Endothelial cell of umbilical vein (primary cell): ENCODE measurements at regions not wholly inside any gene's neighbourhood (a gene's known extent, or its start where the extent isn't known, plus 50 kb on each side); places are given as distances from the start of the nearest gene placed in this dataset.

Source experiments
- BruUV-seq: library from RNA; stranded (reverse); fragments of 400-500 nt; replicated peaks from 2 replicates; lab custom pipeline; 2021; lab: Mats Ljungman, UMichigan
- CTCF ChIA-PET: fragments of 300-600, 350-600 bp; sonication (Branson Sonifier 250); formaldehyde crosslinking; loops from one replicate; lab custom pipeline; 2021; ENCODE audit warnings: antibody characterized with exemption, inconsistent platforms; lab: Charles Lee
- POLR2A ChIA-PET: fragments of 300-600, 350-600 bp; sonication (Branson Sonifier 250); formaldehyde crosslinking; loops from one replicate; lab custom pipeline; 2021; ENCODE audit warnings: antibody characterized with exemption, inconsistent platforms; lab: Charles Lee
- DNase-seq: peaks from one replicate; pipeline ENCODE4 v3.0.0-alpha.2; 2011; ENCODE audit warnings: low read depth, low spot score
- FAIRE-seq: peaks from 2 replicates; lab custom pipeline; 2011; peaks lifted over from hg19 to GRCh38; lab: Jason Lieb, UNC
- H2AFZ ChIP-seq: 2 replicates; pipeline ENCODE4 v1.6.0; 2012; ENCODE audit warnings: low read depth, low read length, control low read depth, inconsistent platforms
- H3K27ac ChIP-seq: 2 replicates; pipeline ENCODE4 v1.5.1; 2011; ENCODE audit warnings: low read depth, mild to moderate bottlenecking, control low read depth, low read length, moderate library complexity; ENCODE audit not compliant: insufficient read depth
- H3K27me3 ChIP-seq, 2 experiments: 2 replicates each; pipeline versions ENCODE4 v1.6.0 to v1.6.1; 2011; ENCODE audit warnings: low read length in 2 of 2, mixed read lengths in 1 of 2; ENCODE audit not compliant: control insufficient read depth in 2 of 2, insufficient read depth in 2 of 2
- H3K36me3 ChIP-seq, 2 experiments: 2 replicates in 1 of 2; 3 replicates in 1 of 2; pipeline ENCODE4 v1.5.1; 2011; ENCODE audit warnings: low read length in 2 of 2, mild to moderate bottlenecking in 1 of 2, moderate library complexity in 1 of 2; ENCODE audit not compliant: control insufficient read depth in 2 of 2, insufficient read depth in 2 of 2; ENCODE audit errors: extremely low read depth in 1 of 2
- H3K4me1 ChIP-seq: 3 replicates; pipeline ENCODE4 v1.5.1; 2011; ENCODE audit warnings: mild to moderate bottlenecking, low read length; ENCODE audit not compliant: control insufficient read depth, insufficient read depth; ENCODE audit errors: extremely low read depth
- H3K4me2 ChIP-seq: 2 replicates; pipeline ENCODE4 v1.6.1; 2011; ENCODE audit warnings: low read length, control low read depth, mixed read lengths; ENCODE audit not compliant: insufficient read depth
- H3K4me3 ChIP-seq, 3 experiments: fragments of 200-600 bp in 1 of 3; sonication (generic), shearing (Covaris generic) in 1 of 3; replicated peaks in 1 of 3; 2 replicates each; pipeline ENCODE4 v1.5.1; 2011 to 2016; ENCODE audit warnings: control low read depth in 3 of 3, low read length in 3 of 3, mild to moderate bottlenecking in 2 of 3, inconsistent platforms in 1 of 3, low read depth in 1 of 3, moderate library complexity in 1 of 3; ENCODE audit not compliant: insufficient read depth in 1 of 3
- H3K79me2 ChIP-seq: 2 replicates; pipeline ENCODE4 v1.6.0; 2012; ENCODE audit warnings: low read length, inconsistent platforms; ENCODE audit not compliant: control insufficient read depth, insufficient read depth
- H3K9ac ChIP-seq: replicated peaks from 2 replicates; pipeline ENCODE3; 2011; ENCODE audit warnings: low read length, control low read depth; ENCODE audit not compliant: insufficient read depth; ENCODE audit errors: extremely low read depth
- H3K9me1 ChIP-seq: replicated peaks from 3 replicates; pipeline ENCODE4 v1.6.0; 2011; ENCODE audit warnings: mild to moderate bottlenecking, low read length; ENCODE audit not compliant: control insufficient read depth, insufficient read depth; ENCODE audit errors: extremely low read depth
- H3K9me3 ChIP-seq: replicated peaks from 2 replicates; pipeline ENCODE4 v1.5.1; 2012; ENCODE audit warnings: low read length, inconsistent platforms; ENCODE audit not compliant: control insufficient read depth, insufficient read depth
- H4K20me1 ChIP-seq: replicated peaks from 2 replicates; pipeline ENCODE3; 2011; ENCODE audit warnings: mild to moderate bottlenecking, low read length; ENCODE audit not compliant: control insufficient read depth, insufficient read depth; ENCODE audit errors: extremely low read depth
- EZH2 ChIP-seq: IDR thresholded peaks from 2 replicates; pipeline ENCODE4 v1.6.1; 2012; ENCODE audit warnings: borderline replicate concordance, low read depth, mild to moderate bottlenecking, moderate library complexity, low read length, inconsistent platforms; ENCODE audit not compliant: severe bottlenecking
- FOS ChIP-seq: IDR thresholded peaks from 2 replicates; pipeline ENCODE4 v1.6.1; 2011; ENCODE audit warnings: mild to moderate bottlenecking, low read length, moderate library complexity, borderline replicate concordance; ENCODE audit not compliant: insufficient read depth
- GATA2 ChIP-seq: IDR thresholded peaks from 2 replicates; pipeline ENCODE4 v1.7.0; 2011; ENCODE audit warnings: low read depth, mild to moderate bottlenecking, moderate library complexity, mixed read lengths, low read length; ENCODE audit not compliant: insufficient read length, insufficient read depth
- JUN ChIP-seq: IDR thresholded peaks from 2 replicates; pipeline ENCODE4 v1.6.1; 2011; ENCODE audit warnings: borderline replicate concordance, low read depth; ENCODE audit not compliant: insufficient read length, insufficient read depth
- MAX ChIP-seq: IDR thresholded peaks from 2 replicates; pipeline ENCODE4 v1.6.1; 2011; ENCODE audit not compliant: insufficient read depth, insufficient read length
- MYC ChIP-seq: IDR thresholded peaks from one replicate; pipeline ENCODE4 v1.6.1; 2011; ENCODE audit warnings: mild to moderate bottlenecking, low read depth, low read length
- POLR2A ChIP-seq: IDR thresholded peaks from 2 replicates; pipeline ENCODE4 v1.6.1; 2012; ENCODE audit warnings: low read depth, mild to moderate bottlenecking, control low read depth, low read length
- POLR2AphosphoS5 ChIP-seq: IDR thresholded peaks from 2 replicates; pipeline ENCODE4 v1.6.1; 2012; ENCODE audit warnings: low read depth, mild to moderate bottlenecking, control low read depth, low read length, moderate library complexity; ENCODE audit not compliant: insufficient read depth
- dilution Hi-C: fragments of 300-500 bp; cut with MboI; formaldehyde crosslinking; loops from one replicate; pipeline ENCODE4 v1.15.0; 2019; ENCODE audit warnings: low sequenced_read_pairs; ENCODE audit not compliant: extremely low pct_ligation_motif_present
- intact Hi-C: fragments of 100-400 bp; cut with micrococcal nuclease; formaldehyde crosslinking; loops from one replicate; pipeline ENCODE4 v1.10.0; 2022
- TF ChIP-seq, protein P1 (sequence below), 2 donors: IDR thresholded peaks; 1 replicate in 1 of 2; 2 replicates in 1 of 2; pipeline ENCODE4 v1.5.1; 2011; ENCODE audit warnings: low read length in 2 of 2, mild to moderate bottlenecking in 2 of 2, moderate library complexity in 2 of 2, control low read depth in 1 of 2, inconsistent platforms in 1 of 2, low read depth in 1 of 2; ENCODE audit not compliant: insufficient read depth in 1 of 2; ENCODE audit errors: extremely low read depth in 1 of 2

DNA sequence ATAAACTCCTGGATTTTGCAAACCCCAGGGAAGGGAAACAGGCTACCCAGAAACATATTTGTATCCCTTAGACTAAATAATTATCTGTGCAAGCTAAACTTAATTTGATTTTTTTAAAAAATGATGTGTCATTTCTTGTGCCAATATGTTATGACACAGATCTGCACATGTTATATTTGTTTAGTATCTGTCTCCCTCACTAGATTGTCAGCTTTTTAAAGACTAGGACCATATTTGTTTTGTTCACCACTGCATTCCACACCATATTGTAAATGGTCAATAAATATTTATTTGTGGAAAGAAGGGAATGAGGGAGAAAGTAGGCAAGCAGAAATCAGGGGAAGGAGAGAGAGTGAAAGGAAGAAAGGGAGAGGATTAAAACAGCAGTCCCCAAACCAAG lies 143.3 kb upstream of the TNPO1 start:
- no peak overlapping the region for H3K4me3 ChIP-seq
- intact Hi-C loops (no loop called here), dilution Hi-C loops (no loop called here)
- no peak overlapping the region for H2AFZ ChIP-seq
- H3K36me3 ChIP-seq = no peaks in the 10 kb centered on the region
- TF ChIP-seq GATA2 = no peak
- TF ChIP-seq MYC = no peak
- no peak for TF ChIP-seq EZH2
- TF ChIP-seq POLR2A = no peak
- TF ChIP-seq JUN = no peak
- no peak for TF ChIP-seq POLR2AphosphoS5
- TF ChIP-seq MAX = no peak
- TF ChIP-seq, protein P1, sequence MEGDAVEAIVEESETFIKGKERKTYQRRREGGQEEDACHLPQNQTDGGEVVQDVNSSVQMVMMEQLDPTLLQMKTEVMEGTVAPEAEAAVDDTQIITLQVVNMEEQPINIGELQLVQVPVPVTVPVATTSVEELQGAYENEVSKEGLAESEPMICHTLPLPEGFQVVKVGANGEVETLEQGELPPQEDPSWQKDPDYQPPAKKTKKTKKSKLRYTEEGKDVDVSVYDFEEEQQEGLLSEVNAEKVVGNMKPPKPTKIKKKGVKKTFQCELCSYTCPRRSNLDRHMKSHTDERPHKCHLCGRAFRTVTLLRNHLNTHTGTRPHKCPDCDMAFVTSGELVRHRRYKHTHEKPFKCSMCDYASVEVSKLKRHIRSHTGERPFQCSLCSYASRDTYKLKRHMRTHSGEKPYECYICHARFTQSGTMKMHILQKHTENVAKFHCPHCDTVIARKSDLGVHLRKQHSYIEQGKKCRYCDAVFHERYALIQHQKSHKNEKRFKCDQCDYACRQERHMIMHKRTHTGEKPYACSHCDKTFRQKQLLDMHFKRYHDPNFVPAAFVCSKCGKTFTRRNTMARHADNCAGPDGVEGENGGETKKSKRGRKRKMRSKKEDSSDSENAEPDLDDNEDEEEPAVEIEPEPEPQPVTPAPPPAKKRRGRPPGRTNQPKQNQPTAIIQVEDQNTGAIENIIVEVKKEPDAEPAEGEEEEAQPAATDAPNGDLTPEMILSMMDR (IDR thresholded peaks at IDR 0.05; ENCODE audit: extremely low read depth in 1 of 2, insufficient read depth in 1 of 2, low read depth in 1 of 2, low read length in 2 of 2) = no peak
- TF ChIP-seq FOS = no peak
- H3K4me1 ChIP-seq = no peaks in the 10 kb centered on the region
- peaks cover 2 to 3% of the 10 kb centered on the region in 2 experiments for H3K27me3 ChIP-seq
- H3K79me2 ChIP-seq = no peaks in the 10 kb centered on the region
- H3K9me3 ChIP-seq = no peaks in the 10 kb centered on the region
- H3K4me2 ChIP-seq = no peak overlapping the region
- FAIRE-seq = no peak
- no peak overlapping the region for H3K27ac ChIP-seq
- no peaks in the 10 kb centered on the region for H3K9me1 ChIP-seq
- BruUV-seq = no TSS peak
- H3K9ac ChIP-seq = no peak overlapping the region
- CTCF ChIA-PET = interaction anchor here (1.0 kb wide), 1 partner anchor 12 kb away, joined by 5 read pairs; no protein-coding TSS in a partner anchor
- no peaks in the 10 kb centered on the region for H4K20me1 ChIP-seq
- no peak for DNase-seq
- POLR2A ChIA-PET = no interaction called here
